KOPT-K1 (cell line): ENCODE measurements at regions not wholly inside any gene's neighbourhood (a gene's known extent, or its start where the extent isn't known, plus 50 kb on each side); places are given as distances from the start of the nearest gene placed in this dataset.
"Not testable (repeated sequence)": the region's sequence is repeated elsewhere in the genome, so short reads cannot be mapped to it uniquely, and the experiment has no call there.

Experiments
- H3K27ac ChIP-seq: fragments of 200-600 bp; sonication (generic); 2 replicates; pipeline ENCODE4 v1.5.1; 2016; ENCODE audit warnings: antibody characterized with exemption, mild to moderate bottlenecking, low read depth, low read length; ENCODE audit not compliant: poor library complexity, severe bottlenecking
- H3K36me3 ChIP-seq: fragments of 200-600 bp; sonication (generic); 2 replicates; pipeline ENCODE4 v1.5.1; 2017; ENCODE audit warnings: antibody characterized with exemption, mild to moderate bottlenecking, low read length, moderate library complexity; ENCODE audit not compliant: insufficient read depth
- H3K9me3 ChIP-seq: fragments of 200-600 bp; sonication (generic); 2 replicates; pipeline ENCODE4 v1.5.1; 2017; ENCODE audit warnings: antibody characterized with exemption, low read length, mild to moderate bottlenecking; ENCODE audit not compliant: insufficient read depth, poor library complexity, severe bottlenecking

DNA sequence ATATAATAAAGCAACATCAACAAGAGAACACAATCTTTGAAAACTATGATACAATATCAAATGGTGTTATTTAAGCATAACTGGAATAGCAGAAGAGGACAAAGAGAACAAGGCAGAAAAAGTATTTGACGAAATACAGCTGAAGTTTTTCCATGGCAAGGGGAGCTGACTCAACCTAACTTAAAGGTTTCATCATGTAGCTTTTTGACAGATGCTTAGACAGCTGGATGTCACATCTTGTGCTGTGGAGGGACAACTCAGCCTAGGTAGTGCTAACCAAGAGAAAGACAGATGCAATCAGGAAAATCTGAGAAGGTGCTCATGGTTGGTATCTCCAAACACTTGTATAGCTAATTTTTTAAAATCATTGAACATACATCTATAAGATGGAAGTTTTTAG is 208.2 kb downstream of the TFEC start:
- H3K27ac ChIP-seq = no peak overlapping the region
- H3K9me3 ChIP-seq = no peaks in the 10 kb centered on the region
- H3K36me3 ChIP-seq = no peaks in the 10 kb centered on the region

DNA sequence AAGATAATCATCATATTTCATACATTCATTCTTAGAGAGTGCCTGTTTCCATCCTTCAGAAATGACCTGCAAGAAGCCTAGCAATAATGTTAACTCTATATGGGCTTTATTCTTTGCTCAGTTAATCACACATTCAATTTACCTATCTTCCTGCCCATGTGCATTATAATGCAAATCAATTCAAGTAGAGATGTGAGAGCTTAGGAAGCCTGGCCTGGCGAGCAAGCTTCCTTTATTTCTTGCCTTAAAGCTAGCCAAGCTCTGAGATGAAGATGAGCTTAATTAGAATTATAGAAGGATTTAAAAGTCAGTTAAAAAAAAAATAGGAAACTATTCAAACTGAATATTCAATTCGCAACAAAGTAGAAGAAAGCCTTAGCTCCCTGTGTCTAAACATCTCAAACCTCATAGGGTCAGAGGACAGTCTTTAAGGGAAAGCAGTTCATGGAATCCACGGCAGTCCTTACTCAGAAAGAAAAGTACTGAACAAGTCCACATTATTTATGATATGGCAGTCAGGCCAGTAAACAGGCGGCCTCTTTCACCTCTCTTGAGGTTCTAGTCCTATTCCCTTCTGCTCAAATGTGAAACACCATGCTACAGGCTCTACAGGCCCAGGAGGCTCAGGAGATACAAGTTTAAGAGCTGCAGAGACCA is 214.1 kb downstream of the TFEC start:
- H3K27ac ChIP-seq = no peak overlapping the region
- no peaks in the 10 kb centered on the region for H3K9me3 ChIP-seq
- H3K36me3 ChIP-seq = no peaks in the 10 kb centered on the region

DNA sequence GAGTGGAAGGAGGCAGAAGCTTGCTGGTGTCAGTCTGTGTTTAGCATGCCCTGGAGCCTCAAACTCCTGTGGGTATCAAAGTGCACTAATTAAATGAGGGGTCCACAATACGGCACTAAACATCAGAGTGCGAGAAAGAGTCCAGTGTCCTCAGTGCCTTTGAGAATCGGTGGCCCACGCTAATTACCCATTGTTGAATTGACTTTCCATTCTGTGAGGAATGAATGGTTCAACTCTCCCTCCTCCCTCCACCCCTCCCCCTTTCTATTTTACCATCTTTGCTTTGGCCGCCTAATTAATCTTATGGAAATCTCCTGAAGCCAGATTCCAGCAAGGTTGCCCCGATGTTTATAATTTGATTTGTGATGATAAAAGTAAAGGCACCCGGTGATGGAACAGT is 217.8 kb downstream of the TFEC start:
- Histone ChIP-seq H3K9me3 (no peaks in the 10 kb centered on the region), H3K27ac (no peak overlapping the region), H3K36me3 (no peaks in the 10 kb centered on the region)

DNA sequence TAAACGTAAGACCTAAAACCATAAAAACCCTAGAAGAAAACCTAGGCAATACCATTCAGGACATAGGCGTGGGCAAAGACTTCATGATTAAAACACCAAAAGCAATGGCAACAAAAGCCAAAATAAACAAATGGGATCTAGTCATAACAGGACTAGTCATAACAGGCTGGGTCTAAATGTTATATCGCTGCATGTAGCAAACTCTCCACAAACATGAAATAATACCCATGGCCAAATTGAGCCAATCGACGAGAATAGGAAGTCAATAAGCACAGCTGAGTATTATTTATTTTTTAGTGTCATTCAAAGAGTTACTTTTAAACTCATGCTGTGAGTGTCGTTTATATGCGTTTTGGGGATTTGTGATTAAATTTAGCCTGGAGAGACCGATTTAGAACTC is 225.1 kb downstream of the TFEC start:
- H3K9me3 ChIP-seq = no peaks in the 10 kb centered on the region
- H3K36me3 ChIP-seq = no peaks in the 10 kb centered on the region
- no peak overlapping the region for H3K27ac ChIP-seq

DNA sequence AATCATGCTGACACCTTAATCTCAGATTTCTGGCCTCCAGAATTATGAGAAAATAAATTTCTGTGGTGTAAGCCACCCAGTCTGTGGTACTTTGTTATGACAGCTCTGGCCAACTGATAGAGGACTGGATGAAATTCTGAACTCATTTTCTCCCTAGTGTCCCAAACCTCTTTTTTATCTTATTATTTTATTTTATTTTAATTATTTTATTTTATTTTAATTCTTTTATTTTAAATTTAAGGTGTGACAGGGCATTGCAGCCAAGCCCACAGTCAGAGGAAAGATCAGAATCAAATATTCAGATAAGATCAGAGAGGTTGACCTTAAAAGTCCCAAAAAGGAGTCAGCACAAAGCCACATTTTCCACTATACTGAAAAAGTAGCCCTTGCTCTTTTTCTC is 228.1 kb downstream of the TFEC start:
- no peak overlapping the region for H3K27ac ChIP-seq
- no peaks in the 10 kb centered on the region for H3K36me3 ChIP-seq
- H3K9me3 ChIP-seq = no peaks in the 10 kb centered on the region

DNA sequence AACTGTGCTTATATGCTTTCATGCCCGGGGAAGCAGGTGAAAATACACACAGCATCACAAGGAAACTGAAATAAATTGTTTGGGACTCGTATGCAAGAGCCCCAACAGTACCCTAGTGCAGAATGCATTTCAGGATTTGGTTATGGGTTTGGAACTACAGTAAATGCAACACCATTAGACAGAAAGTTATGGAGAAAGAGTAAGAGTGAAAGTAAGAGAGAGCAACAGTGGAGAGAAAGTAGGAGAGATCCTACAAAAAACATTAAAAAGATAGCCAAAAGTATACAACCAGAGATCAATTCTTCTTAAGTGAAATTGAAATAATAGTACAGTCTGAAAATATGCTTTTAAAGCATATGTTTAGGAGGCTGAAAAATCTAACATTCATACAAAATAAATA is 231.1 kb downstream of the TFEC start:
- no peak overlapping the region for H3K27ac ChIP-seq
- no peaks in the 10 kb centered on the region for H3K9me3 ChIP-seq
- no peaks in the 10 kb centered on the region for H3K36me3 ChIP-seq

DNA sequence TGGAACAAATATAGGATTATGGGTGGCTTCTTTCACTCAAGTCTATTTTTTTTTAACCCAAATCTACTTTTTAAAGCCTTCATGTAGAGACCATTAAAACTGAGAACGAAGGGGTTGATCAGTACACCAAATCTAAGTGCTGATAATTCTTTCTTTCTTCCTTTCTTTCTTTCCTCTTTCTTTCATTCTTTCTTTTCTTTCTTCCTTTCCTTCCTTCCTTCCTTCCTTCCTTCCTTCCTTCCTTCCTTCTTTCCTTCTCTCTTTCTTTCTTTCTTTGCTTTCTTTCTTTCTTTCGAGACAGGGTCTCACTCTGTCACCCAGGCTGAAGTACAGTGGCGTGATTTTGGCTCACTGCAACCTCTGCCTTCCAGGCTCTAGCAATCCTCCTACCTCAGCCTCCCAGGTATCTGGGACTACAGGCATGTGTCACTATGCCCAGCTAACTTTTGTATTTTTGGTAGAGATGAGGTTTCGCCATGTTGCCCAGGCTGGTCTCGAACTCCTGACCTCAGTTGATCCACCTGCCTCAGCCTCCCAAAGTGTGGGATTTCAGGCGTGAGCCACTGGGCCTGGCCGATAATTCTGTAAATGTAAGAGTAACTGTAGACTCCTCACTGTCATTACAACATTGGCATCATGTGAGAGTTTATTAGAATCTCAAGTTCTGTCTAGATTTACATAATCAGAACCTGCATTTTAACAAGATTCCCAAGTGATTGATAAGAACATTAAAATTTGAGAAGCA is 236.4 kb downstream of the TFEC start:
- Histone ChIP-seq H3K9me3 (peaks cover 6% of the 10 kb centered on the region), H3K36me3 (no peaks in the 10 kb centered on the region), H3K27ac (no peak overlapping the region)

DNA sequence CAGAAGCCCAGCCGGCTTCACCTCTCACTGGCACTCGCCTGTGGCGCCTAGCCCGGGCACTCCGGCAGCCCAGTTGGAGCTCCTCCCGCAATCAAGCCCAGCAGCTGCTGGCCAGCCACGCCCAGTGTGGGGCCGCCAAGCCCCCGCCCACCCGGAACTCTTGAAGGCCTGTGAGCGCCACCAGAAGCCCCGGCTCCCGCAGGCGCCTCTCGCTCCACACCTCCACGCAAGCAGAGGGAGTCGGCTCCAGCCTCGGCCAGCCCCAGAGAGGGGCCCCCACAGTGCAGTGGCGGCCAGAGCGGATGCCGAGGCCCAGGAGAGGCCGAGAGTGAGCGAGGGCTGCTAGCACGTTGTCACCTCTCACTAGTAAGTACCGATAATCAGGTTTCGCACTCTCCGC is 240.7 kb downstream of the TFEC start:
- peaks cover 7% of the 10 kb centered on the region for H3K9me3 ChIP-seq
- no peak overlapping the region for H3K27ac ChIP-seq
- no peaks in the 10 kb centered on the region for H3K36me3 ChIP-seq

DNA sequence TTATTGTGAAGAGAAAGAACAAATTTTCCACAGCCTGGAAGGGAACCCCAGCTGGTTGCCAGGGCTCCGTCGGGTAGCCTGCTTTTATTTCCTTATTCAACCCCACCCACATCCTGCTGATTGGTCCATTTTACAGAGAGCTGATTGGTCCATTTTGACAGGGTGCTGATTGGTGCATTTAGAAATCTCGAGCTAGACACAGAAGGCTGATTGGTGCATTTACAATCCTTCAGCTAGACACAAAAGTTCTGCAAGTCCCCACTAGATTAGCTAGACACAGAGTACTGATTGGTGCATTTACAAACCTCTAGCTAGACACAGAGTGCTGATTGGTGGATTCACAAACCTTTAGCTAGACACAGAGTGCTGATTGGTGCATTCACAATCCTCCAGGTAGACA is 241.1 kb downstream of the TFEC start:
- H3K36me3 ChIP-seq, H3K9me3 ChIP-seq, H3K27ac ChIP-seq: not testable (repeated sequence)

DNA sequence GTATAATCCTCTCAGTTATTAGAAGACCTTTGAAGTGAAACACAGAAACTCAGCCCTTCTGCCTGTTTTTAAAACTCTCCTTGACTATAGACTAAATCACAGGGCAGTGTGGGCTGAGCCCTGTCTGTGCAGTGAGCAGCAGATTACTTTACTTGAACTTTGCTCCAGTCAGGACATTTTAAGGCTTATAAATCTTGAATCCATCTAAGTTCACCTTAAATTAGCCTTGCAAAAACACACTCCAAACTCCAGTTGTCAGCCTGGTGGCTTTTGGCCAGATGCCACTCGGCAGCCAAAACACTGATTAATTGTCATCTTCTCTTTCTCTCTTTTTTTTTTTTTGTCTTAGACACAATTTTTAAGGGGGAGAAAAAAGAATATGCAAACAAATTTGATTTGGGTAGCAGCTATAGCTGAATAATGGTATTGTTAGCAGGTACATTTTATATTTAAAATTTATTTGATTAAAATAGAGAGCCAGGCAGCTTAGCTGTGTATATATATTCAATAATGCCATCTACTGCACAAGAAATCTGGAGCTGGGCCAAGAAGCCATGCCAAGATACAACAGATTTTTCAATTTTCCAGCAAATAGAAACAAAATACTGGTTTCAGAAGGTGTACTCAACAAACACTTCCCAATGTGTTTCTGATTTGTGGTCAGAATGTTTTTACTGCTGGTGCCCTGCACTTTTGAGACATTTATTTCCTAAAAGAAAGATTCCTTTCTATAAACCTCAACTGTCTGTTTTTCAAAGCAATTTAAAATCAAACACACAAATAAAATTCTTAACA is 247.7 kb downstream of the TFEC start:
- H3K36me3 ChIP-seq = no peaks in the 10 kb centered on the region
- no peak overlapping the region for H3K27ac ChIP-seq
- no peaks in the 10 kb centered on the region for H3K9me3 ChIP-seq

DNA sequence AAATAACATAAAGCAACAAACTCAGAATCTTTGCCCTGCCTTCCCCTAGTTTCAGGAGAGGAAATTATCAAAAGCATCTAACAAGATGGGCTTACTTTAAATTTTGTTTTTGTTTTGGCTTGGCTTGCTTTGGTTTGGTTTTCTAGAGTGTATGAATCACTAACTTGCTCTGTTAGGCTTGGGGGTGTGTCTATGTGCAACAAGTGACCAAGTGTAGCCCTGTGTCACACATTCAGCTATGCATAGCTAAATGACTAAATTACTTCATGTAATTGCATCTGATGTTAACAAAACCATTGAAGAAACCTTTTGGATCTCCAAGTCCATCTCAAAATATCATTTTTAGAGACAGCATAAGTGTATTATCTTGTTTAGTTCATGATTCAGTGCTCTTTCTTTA is 251.0 kb downstream of the TFEC start:
- H3K27ac ChIP-seq = no peak overlapping the region
- no peaks in the 10 kb centered on the region for H3K9me3 ChIP-seq
- no peaks in the 10 kb centered on the region for H3K36me3 ChIP-seq

DNA sequence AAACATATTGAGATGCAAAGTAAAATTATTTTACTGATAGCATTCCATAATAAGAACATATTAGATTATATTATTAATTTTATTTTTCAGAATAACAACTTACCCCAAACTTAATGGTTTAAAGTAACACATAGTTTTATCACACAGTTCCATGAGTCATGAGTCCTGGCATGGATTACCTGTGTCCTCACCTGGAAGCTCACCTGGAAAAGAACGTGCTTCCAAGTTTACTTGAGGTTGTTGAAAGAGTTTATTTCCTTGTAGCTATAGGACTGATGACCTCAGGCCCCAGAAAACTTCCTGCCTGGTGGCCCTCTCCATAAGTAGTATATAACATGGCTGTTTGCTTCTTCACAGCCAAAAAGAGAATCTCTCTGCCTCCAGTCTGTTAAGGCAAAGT is 254.6 kb downstream of the TFEC start:
- Histone ChIP-seq H3K27ac (no peak overlapping the region), H3K36me3 (no peaks in the 10 kb centered on the region), H3K9me3 (no peaks in the 10 kb centered on the region)

DNA sequence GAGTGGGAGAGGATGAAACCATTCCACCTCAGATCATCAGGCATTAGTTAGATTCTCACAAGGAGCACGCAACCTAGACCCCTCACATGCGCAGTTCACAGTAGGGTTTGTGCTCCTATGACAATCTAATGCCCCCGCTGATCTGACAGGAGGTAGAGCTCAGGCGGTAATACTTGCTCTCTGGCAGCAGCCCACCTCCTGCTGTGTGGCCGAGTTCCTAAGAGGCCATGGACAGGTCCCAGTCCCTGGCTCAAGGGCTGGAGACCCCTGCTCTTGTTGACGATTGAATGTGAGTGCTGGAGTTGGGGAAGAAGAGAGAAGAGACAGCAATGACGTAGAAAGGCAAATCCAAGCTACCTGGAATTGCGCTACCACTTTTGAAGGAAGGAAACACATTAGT is 267.2 kb downstream of the TFEC start:
- Histone ChIP-seq H3K27ac (no peak overlapping the region), H3K9me3 (no peaks in the 10 kb centered on the region), H3K36me3 (no peaks in the 10 kb centered on the region)

DNA sequence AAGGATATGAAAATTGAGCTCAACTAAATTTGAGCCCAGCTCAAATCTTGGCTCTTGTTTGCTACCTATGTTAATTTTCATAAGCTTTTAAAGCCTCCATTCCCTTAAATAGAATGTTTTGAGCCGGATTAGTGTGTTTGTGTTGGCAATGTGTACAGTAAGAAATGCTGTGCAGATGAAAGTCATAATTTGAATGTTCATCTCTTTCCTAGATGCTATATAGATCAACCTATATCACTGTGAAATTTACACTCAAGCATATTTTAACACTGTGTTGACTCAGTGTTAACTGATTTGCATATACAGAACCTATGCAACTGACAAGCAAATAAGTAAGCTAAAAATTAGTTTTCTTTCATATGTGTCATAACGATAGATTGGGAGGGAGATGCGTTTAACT is 272.5 kb downstream of the TFEC start:
- no peaks in the 10 kb centered on the region for H3K9me3 ChIP-seq
- H3K36me3 ChIP-seq = no peaks in the 10 kb centered on the region
- H3K27ac ChIP-seq = no peak overlapping the region

DNA sequence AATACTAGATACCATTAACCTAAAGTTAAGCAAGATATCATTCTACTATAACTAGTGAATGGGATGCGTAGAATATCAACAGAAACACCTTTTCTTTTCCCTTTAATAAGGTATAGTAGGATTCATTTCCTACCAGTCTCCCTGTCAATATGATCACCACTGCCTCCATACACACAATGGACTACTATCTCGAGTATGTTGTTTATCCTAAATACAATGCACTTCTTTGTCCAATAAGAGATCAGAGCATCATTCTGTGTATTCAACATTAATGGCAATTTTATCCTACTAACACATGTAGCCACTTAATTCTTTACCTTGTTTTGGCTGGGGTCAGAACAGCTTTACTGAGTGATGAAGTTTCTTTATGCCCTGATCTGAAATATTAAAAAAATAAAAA is 276.3 kb downstream of the TFEC start:
- Histone ChIP-seq H3K9me3 (no peaks in the 10 kb centered on the region), H3K36me3 (no peaks in the 10 kb centered on the region), H3K27ac (no peak overlapping the region)
